Stomach (tissue), 8 donors: ENCODE measurements at regions not wholly inside any gene's neighbourhood (a gene's known extent, or its start where the extent isn't known, plus 50 kb on each side); places are given as distances from the start of the nearest gene placed in this dataset.

Experiments
- DNase-seq, 2 donors: peaks; one replicate each; pipeline versions ENCODE4 v3.0.0 to v3.0.0-alpha.2; 2013 to 2019
- H3K27ac ChIP-seq, 5 donors: fragments of 200-600 bp in 4 of 5; sonication (generic) in 4 of 5; one replicate each; pipeline ENCODE4 v1.5.1; 2013 to 2019; ENCODE audit warnings: mild to moderate bottlenecking in 1 of 5, moderate library complexity in 1 of 5
- H3K27me3 ChIP-seq, 3 donors: fragments of 200-600 bp; sonication (generic); one replicate each; pipeline ENCODE4 v1.5.1; 2017 to 2019; ENCODE audit warnings: mixed run types in 1 of 3
- H3K36me3 ChIP-seq, 4 donors: fragments of 200-600 bp; sonication (generic); 1 replicate in 3 of 4; 2 replicates in 1 of 4; pipeline ENCODE4 v1.5.1; 2016 to 2019
- H3K4me1 ChIP-seq, 4 donors: fragments of 200-600 bp; sonication (generic); one replicate each; pipeline ENCODE4 v1.5.1; 2016 to 2019
- H3K4me3 ChIP-seq, 4 donors: fragments of 200-600 bp; sonication (generic) in 3 of 4; one replicate each; pipeline ENCODE4 v1.5.1; 2016 to 2019; ENCODE audit warnings: mild to moderate bottlenecking in 1 of 4
- H3K9me3 ChIP-seq, 4 donors: fragments of 200-600 bp; sonication (generic); one replicate each; pipeline ENCODE4 v1.5.1; 2016 to 2019
- CTCF ChIP-seq, 7 experiments: fragments of 450-650 bp in 4 of 7; fragments of 200-600 bp in 3 of 7; sonication (generic) in 3 of 7; IDR thresholded peaks; one replicate each; pipeline ENCODE4 v1.5.1; 2016 to 2019; ENCODE audit warnings: antibody characterized with exemption in 7 of 7, control low read depth in 2 of 7, mild to moderate bottlenecking in 1 of 7
- EP300 ChIP-seq: sonication (generic); formaldehyde crosslinking; IDR thresholded peaks from one replicate; pipeline ENCODE4 v1.6.1; 2017; ENCODE audit warnings: antibody characterized with exemption
- POLR2A ChIP-seq, 4 donors: fragments of 450-650 bp; IDR thresholded peaks; one replicate each; pipeline ENCODE4 v1.6.1; 2016; ENCODE audit warnings: antibody characterized with exemption in 4 of 4, control low read depth in 2 of 4, mild to moderate bottlenecking in 1 of 4, moderate library complexity in 1 of 4
- POLR2AphosphoS5 ChIP-seq, 3 donors: sonication (generic); formaldehyde crosslinking; IDR thresholded peaks; one replicate each; pipeline ENCODE4 v1.6.1; 2016; ENCODE audit warnings: antibody characterized with exemption in 3 of 3
- WGBS, 5 donors: extraction: QIAGEN DNeasy Blood & Tissue Kit in 3 of 5; methylation state at CpG; one replicate each; pipeline versions ENCODE4 v1.1.5 to v1.1.7; 2013 to 2018; 5-methylcytosine and 5-hydroxymethylcytosine counted together
- intact Hi-C: fragments of 100-400 bp; cut with DNase I; formaldehyde crosslinking; loops from one replicate; pipeline ENCODE4 v1.15.1; 2023; ENCODE audit warnings: low total_unique reads
- donor health status: healthy with polysubstance abuse.
- donor health status: Bipolar disorder and iron deficiency.
- donor health status: healthy.

GRCh38 chr13:47146136-47146535 lies 249.3 kb upstream of the HTR2A start:
- H3K27ac ChIP-seq = no peak overlapping the region
- H3K36me3 ChIP-seq = no peaks in the 10 kb centered on the region
- H3K9me3 ChIP-seq = no peaks in the 10 kb centered on the region
- no peak overlapping the region for H3K4me3 ChIP-seq
- no peaks in the 10 kb centered on the region for H3K27me3 ChIP-seq
- DNase-seq = no peak
- H3K4me1 ChIP-seq = peaks cover 0 to 13% (median 6%) of the 10 kb centered on the region in 4 donors
- TF ChIP-seq EP300 (no peak), CTCF (IDR thresholded peaks at IDR 0.05) (no peak), POLR2A (IDR thresholded peaks at IDR 0.05) (no peak), POLR2AphosphoS5 (IDR thresholded peaks at IDR 0.05) (no peak)
- intact Hi-C loops = no loop called here

- Histone ChIP-seq H3K9me3 (no peaks in the 10 kb centered on the region), H3K27ac (no peak overlapping the region), H3K4me1 (peaks cover 0 to 13% (median 5%) of the 10 kb centered on the region in 4 donors), H3K27me3 (no peaks in the 10 kb centered on the region), H3K4me3 (no peak overlapping the region), H3K36me3 (no peaks in the 10 kb centered on the region)
- intact Hi-C loops = no loop called here
- no peak for DNase-seq
- 83 to 100% (median 96%) methylated on average over 1 of the region's 1 CpG for WGBS, 5 donors
- TF ChIP-seq CTCF (IDR thresholded peaks at IDR 0.05) (no peak), POLR2AphosphoS5 (IDR thresholded peaks at IDR 0.05) (no peak), POLR2A (IDR thresholded peaks at IDR 0.05) (no peak), EP300 (no peak)
These were observed 247.9 kb upstream of the HTR2A start for GRCh38 chr13:47144782-47145181.

- Histone ChIP-seq H3K36me3 (no peaks in the 10 kb centered on the region), H3K4me3 (no peak overlapping the region), H3K9me3 (no peaks in the 10 kb centered on the region), H3K4me1 (peaks cover 0 to 7% (median 2%) of the 10 kb centered on the region in 4 donors), H3K27ac (no peak overlapping the region), H3K27me3 (no peaks in the 10 kb centered on the region)
- intact Hi-C loops = no loop called here
- no peak for TF ChIP-seq EP300
- TF ChIP-seq POLR2A (IDR thresholded peaks at IDR 0.05) = no peak
- 37 to 70% (median 56%) methylated on average over 2 of the region's 2 CpGs for whole genome bisulfite sequencing, 5 donors
- DNase-seq = no peak
These were observed 245.3 kb upstream of the HTR2A start for GRCh38 chr13:47142105-47142504.

GRCh38 chr13:47139519-47139918 lies 242.7 kb upstream of the HTR2A start:
- Histone ChIP-seq H3K4me3 (no peak overlapping the region), H3K36me3 (no peaks in the 10 kb centered on the region), H3K27ac (no peak overlapping the region), H3K27me3 (no peaks in the 10 kb centered on the region), H3K4me1 (no peaks in the 10 kb centered on the region), H3K9me3 (no peaks in the 10 kb centered on the region)
- intact Hi-C loops = no loop called here
- WGBS, 5 donors = 52 to 72% (median 60%) methylated on average over 2 of the region's 2 CpGs
- no peak for DNase-seq
- TF ChIP-seq CTCF (IDR thresholded peaks at IDR 0.05) (no peak), EP300 (no peak), POLR2AphosphoS5 (IDR thresholded peaks at IDR 0.05) (no peak), POLR2A (IDR thresholded peaks at IDR 0.05) (no peak)

GRCh38 chr13:47136504-47136941 lies 239.7 kb upstream of the HTR2A start:
- Histone ChIP-seq H3K9me3 (no peaks in the 10 kb centered on the region), H3K36me3 (no peaks in the 10 kb centered on the region), H3K4me1 (no peaks in the 10 kb centered on the region), H3K27me3 (no peaks in the 10 kb centered on the region), H3K4me3 (no peak overlapping the region), H3K27ac (no peak overlapping the region)
- whole genome bisulfite sequencing, 5 donors = 84 to 94% (median 92%) methylated on average over 1 of the region's 1 CpG
- intact Hi-C loops = no loop called here
- TF ChIP-seq POLR2A (IDR thresholded peaks at IDR 0.05) (no peak), CTCF (IDR thresholded peaks at IDR 0.05) (no peak), EP300 (no peak), POLR2AphosphoS5 (IDR thresholded peaks at IDR 0.05) (no peak)
- no peak for DNase-seq
